GM12875 (cell line): ENCODE measurements at regions not wholly inside any gene's neighbourhood (a gene's known extent, or its start where the extent isn't known, plus 50 kb on each side); places are given as distances from the start of the nearest gene placed in this dataset.

Experiments used
- H3K4me3 ChIP-seq: one replicate; pipeline ENCODE4 v1.5.1; 2011; ENCODE audit warnings: low read depth, low read length, control low read depth
- TF ChIP-seq, protein P1 (sequence below): IDR thresholded peaks from 2 replicates; pipeline ENCODE4 v1.5.1; 2011; ENCODE audit warnings: low read depth, mild to moderate bottlenecking, control low read depth, inconsistent platforms, low read length, moderate library complexity, borderline replicate concordance; ENCODE audit not compliant: insufficient read depth

DNA sequence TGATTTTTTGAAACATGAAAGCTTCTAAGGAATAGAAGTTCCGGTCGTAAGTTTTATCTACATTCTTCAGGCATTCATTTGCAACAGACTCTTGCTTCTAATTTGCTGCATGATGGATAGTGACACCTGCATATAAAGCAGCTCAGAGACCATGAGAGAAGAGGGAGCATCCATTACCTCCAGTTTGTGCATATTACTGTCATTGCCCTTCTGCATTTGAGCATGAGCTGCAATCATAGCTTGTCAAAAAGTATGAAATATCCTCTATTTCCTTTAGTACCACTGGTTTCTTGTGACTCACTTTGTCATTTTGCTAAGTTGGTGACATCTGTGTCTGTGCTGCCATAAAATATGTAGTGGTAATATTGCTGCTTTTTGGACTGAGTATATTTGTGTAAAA, 160.1 kb upstream of the STAC start:
- H3K4me3 ChIP-seq = no peak overlapping the region
- TF ChIP-seq, protein P1, sequence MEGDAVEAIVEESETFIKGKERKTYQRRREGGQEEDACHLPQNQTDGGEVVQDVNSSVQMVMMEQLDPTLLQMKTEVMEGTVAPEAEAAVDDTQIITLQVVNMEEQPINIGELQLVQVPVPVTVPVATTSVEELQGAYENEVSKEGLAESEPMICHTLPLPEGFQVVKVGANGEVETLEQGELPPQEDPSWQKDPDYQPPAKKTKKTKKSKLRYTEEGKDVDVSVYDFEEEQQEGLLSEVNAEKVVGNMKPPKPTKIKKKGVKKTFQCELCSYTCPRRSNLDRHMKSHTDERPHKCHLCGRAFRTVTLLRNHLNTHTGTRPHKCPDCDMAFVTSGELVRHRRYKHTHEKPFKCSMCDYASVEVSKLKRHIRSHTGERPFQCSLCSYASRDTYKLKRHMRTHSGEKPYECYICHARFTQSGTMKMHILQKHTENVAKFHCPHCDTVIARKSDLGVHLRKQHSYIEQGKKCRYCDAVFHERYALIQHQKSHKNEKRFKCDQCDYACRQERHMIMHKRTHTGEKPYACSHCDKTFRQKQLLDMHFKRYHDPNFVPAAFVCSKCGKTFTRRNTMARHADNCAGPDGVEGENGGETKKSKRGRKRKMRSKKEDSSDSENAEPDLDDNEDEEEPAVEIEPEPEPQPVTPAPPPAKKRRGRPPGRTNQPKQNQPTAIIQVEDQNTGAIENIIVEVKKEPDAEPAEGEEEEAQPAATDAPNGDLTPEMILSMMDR = no peak

GRCh38 chr3:36221975-36222374, 158.3 kb upstream of the STAC start:
- TF ChIP-seq, protein P1 = no peak

DNA sequence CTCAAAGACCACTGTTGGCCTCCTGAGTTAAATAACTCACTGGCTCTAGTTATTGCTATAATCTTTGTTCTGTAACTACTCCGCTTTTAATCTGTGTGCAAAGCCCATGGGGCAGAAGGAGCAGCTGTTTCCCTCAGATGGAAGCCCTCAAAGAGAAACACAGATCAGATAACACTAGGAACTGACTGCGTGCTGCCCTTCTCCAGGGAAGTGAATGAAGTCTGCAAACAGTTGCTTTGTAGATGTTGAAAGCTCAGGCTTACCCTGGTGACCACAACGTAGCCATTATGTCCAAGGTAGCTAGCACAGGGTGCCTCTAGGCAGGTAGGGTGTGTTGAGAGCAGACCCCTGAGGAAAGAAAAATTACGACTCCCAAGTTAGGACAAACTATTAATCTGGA, 152.3 kb upstream of the STAC start:
- H3K4me3 ChIP-seq = no peak overlapping the region
- TF ChIP-seq, protein P1 = no peak

More at GRCh38 chr3:36221975-36222374, 158.3 kb upstream of the STAC start:
- H3K4me3 ChIP-seq = no peak overlapping the region

GRCh38 chr3:36229496-36229895, 150.8 kb upstream of the STAC start:
- TF ChIP-seq, protein P1 = no peak

DNA sequence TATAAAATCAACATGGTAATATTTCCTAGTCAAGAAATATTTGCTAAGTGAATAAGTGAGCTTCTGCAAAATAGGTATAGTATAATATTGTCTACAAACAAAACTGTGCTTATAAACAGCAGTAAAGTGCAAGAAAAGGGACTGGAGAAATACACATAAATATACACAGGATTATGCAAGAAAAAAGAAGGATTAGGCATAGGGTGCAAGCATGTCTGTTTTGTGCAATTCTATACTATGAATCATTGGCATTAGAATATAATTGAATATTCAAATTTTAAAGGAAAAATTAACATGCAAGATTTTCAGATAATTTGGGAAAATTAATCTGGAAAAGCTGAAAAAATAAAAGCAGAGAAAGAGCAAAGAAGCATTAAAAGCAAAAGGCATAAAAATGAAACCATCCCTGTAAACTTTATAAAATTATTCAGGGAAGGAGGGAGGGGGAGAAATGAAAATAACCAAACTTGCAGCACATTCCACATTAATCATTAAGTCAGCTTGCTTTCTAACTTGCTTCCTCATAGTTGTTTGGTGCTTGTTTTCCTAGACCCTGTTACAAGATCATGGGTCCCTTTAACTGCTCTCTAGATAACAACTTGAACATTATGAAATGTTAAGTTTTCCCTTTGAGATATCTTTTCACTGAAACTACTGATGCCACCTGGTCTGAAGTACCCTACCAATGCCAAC, 147.4 kb upstream of the STAC start:
- H3K4me3 ChIP-seq = no peak overlapping the region
- TF ChIP-seq, protein P1 = no peak

More at GRCh38 chr3:36229496-36229895, 150.8 kb upstream of the STAC start:
- no peak overlapping the region for H3K4me3 ChIP-seq

DNA sequence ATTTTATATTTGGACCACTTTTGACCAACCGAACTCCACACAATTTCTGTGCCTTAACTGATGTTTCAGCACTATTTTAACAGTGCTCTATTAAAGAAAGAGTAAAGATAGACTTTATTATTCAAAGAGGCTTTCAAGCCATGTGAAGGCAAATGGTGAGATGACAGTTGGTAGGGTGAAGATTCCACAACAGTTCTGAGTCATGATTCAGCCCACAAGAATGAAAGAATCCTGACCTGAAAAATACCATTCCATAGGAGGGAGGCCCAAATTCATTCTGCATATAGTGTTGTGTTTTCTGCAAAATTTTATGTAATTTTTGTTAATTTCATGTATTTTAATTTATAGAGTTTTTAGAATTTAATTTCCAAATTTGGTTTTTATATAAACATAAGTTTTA, 135.6 kb upstream of the STAC start:
- TF ChIP-seq, protein P1 = no peak

DNA sequence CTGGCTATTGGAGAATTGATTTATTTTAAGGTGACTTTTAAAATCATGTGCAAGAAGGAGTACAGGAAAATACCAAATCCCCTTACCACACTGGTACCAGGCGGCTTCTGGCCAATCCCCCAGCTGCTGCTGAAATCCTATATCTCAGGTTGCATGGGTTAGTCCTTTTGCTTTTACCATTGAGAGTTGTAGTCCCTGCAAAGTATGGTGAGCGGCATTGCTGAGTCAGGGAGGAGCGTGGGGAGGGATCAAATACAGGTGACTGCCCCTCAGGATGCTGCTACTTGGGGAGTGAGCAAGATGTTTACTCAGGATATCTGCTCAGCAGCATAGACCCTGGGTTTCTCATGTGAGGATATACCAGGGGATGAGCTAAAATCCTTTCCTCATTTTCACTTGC, 131.9 kb upstream of the STAC start:
- H3K4me3 ChIP-seq = no peak overlapping the region
- TF ChIP-seq, protein P1 = no peak

More for the DNA sequence above, 135.6 kb upstream of the STAC start:
- no peak overlapping the region for H3K4me3 ChIP-seq
